ENCODE measurements at regions not wholly inside any gene's neighbourhood (a gene's known extent, or its start where the extent isn't known, plus 50 kb on each side); places are given as distances from the start of the nearest gene placed in this dataset.

- H3K4me3 ChIP-seq (ENCODE audit: low read length), result no peak overlapping the region
- no peaks in the 10 kb centered on the region for H3K9me2 ChIP-seq (replicated peaks; ENCODE audit: control insufficient read depth, low read length)
- H3K4me2 ChIP-seq (ENCODE audit: low read length), result no peak overlapping the region
- TF ChIP-seq CTCF (IDR thresholded peaks at IDR 0.05; ENCODE audit: low read depth, low read length, poor library complexity, severe bottlenecking) (no peak), EZH2phosphoT487 (IDR thresholded peaks at IDR 0.05; ENCODE audit: borderline replicate concordance, low read length) (no peak)
- H3K79me2 ChIP-seq (ENCODE audit: control insufficient read depth, low read length), result no peaks in the 10 kb centered on the region
- H3K9me3 ChIP-seq (ENCODE audit: control insufficient read depth, insufficient read depth, low read length), result no peaks in the 10 kb centered on the region
- no peaks in the 10 kb centered on the region for H3K4me1 ChIP-seq (ENCODE audit: control insufficient read depth, low read length)
- H3K27me3 ChIP-seq (ENCODE audit: control insufficient read depth, low read length), result no peaks in the 10 kb centered on the region
- H3F3A ChIP-seq (ENCODE audit: control insufficient read depth, insufficient read depth), result no peaks in the 10 kb centered on the region
- H3K27ac ChIP-seq (ENCODE audit: low read depth, low read length), result no peak overlapping the region
- no peaks in the 10 kb centered on the region for H4K20me1 ChIP-seq (ENCODE audit: control insufficient read depth, insufficient read depth, low read depth, low read length)
- no peaks in the 10 kb centered on the region for H3K36me3 ChIP-seq (ENCODE audit: control insufficient read depth, low read length)
Measured at GRCh38 chr3:174355505-174355904, 503.6 kb upstream of the NAALADL2 start.

- TF ChIP-seq EZH2phosphoT487 (IDR thresholded peaks at IDR 0.05; ENCODE audit: borderline replicate concordance, low read length) (no peak), CTCF (IDR thresholded peaks at IDR 0.05; ENCODE audit: low read depth, low read length, poor library complexity, severe bottlenecking) (no peak)
- no peak overlapping the region for H3K27ac ChIP-seq (ENCODE audit: low read depth, low read length)
- H3K9me2 ChIP-seq (replicated peaks; ENCODE audit: control insufficient read depth, low read length), result no peaks in the 10 kb centered on the region
Measured at GRCh38 chr3:174356596-174356995, 502.5 kb upstream of the NAALADL2 start.

GRCh38 chr3:174358252-174358651, 500.9 kb upstream of the NAALADL2 start:
- H3K27ac ChIP-seq (ENCODE audit: low read depth, low read length), result no peak overlapping the region

More at GRCh38 chr3:174356596-174356995, 502.5 kb upstream of the NAALADL2 start:
- Histone ChIP-seq H3K79me2 (ENCODE audit: control insufficient read depth, low read length) (no peaks in the 10 kb centered on the region), H3F3A (ENCODE audit: control insufficient read depth, insufficient read depth) (no peaks in the 10 kb centered on the region), H3K36me3 (ENCODE audit: control insufficient read depth, low read length) (no peaks in the 10 kb centered on the region), H3K9me3 (ENCODE audit: control insufficient read depth, insufficient read depth, low read length) (no peaks in the 10 kb centered on the region), H3K4me2 (ENCODE audit: low read length) (no peak overlapping the region), H3K4me1 (ENCODE audit: control insufficient read depth, low read length) (no peaks in the 10 kb centered on the region), H3K27me3 (ENCODE audit: control insufficient read depth, low read length) (no peaks in the 10 kb centered on the region), H3K4me3 (ENCODE audit: low read length) (no peak overlapping the region), H4K20me1 (ENCODE audit: control insufficient read depth, insufficient read depth, low read depth, low read length) (no peaks in the 10 kb centered on the region)

More at GRCh38 chr3:174358252-174358651, 500.9 kb upstream of the NAALADL2 start:
- Histone ChIP-seq H3K9me3 (ENCODE audit: control insufficient read depth, insufficient read depth, low read length) (no peaks in the 10 kb centered on the region), H3K9me2 (replicated peaks; ENCODE audit: control insufficient read depth, low read length) (no peaks in the 10 kb centered on the region), H3K79me2 (ENCODE audit: control insufficient read depth, low read length) (no peaks in the 10 kb centered on the region), H3K4me3 (ENCODE audit: low read length) (no peak overlapping the region), H3F3A (ENCODE audit: control insufficient read depth, insufficient read depth) (no peaks in the 10 kb centered on the region), H4K20me1 (ENCODE audit: control insufficient read depth, insufficient read depth, low read depth, low read length) (no peaks in the 10 kb centered on the region), H3K27me3 (ENCODE audit: control insufficient read depth, low read length) (no peaks in the 10 kb centered on the region), H3K36me3 (ENCODE audit: control insufficient read depth, low read length) (no peaks in the 10 kb centered on the region), H3K4me2 (ENCODE audit: low read length) (no peak overlapping the region), H3K4me1 (ENCODE audit: control insufficient read depth, low read length) (no peaks in the 10 kb centered on the region)
- TF ChIP-seq CTCF (IDR thresholded peaks at IDR 0.05; ENCODE audit: low read depth, low read length, poor library complexity, severe bottlenecking) (no peak), EZH2phosphoT487 (IDR thresholded peaks at IDR 0.05; ENCODE audit: borderline replicate concordance, low read length) (no peak)
